Cardiac muscle cell (in vitro differentiated cells and primary cell): ENCODE measurements at regions not wholly inside any gene's neighbourhood (a gene's known extent, or its start where the extent isn't known, plus 50 kb on each side); places are given as distances from the start of the nearest gene placed in this dataset.

Source experiments
- DNase-seq, 2 donors: peaks; one replicate each; pipeline versions ENCODE4 v3.0.0 to v3.0.0-alpha.2; 2010 to 2017; ENCODE audit warnings: low read depth in 1 of 2, low spot score in 1 of 2
- H3K27ac ChIP-seq: fragments of 200-600 bp; sonication (generic); 2 replicates; pipeline ENCODE4 v1.5.1; 2016
- H3K27me3 ChIP-seq: fragments of 200-600 bp; sonication (generic); 2 replicates; pipeline ENCODE4 v1.6.0; 2016; ENCODE audit warnings: control low read depth
- H3K36me3 ChIP-seq: fragments of 200-600 bp; sonication (generic); 2 replicates; pipeline ENCODE4 v1.5.1; 2016; ENCODE audit warnings: control low read depth
- H3K4me1 ChIP-seq: fragments of 200-600 bp; sonication (generic); 2 replicates; pipeline ENCODE4 v1.8.1; 2017; ENCODE audit warnings: low read depth, mild to moderate bottlenecking, mixed run types
- H3K4me3 ChIP-seq: fragments of 200-600 bp; sonication (generic); 2 replicates; pipeline ENCODE4 v1.5.1; 2016; ENCODE audit warnings: mild to moderate bottlenecking
- H3K9me3 ChIP-seq: fragments of 200-600 bp; sonication (generic); 2 replicates; pipeline ENCODE4 v1.5.1; 2017; ENCODE audit warnings: low read depth, mild to moderate bottlenecking, control low read depth
- CTCF ChIP-seq: IDR thresholded peaks from 2 replicates; pipeline ENCODE4 v1.5.1; 2012; ENCODE audit warnings: low read depth, mild to moderate bottlenecking, low read length

DNA sequence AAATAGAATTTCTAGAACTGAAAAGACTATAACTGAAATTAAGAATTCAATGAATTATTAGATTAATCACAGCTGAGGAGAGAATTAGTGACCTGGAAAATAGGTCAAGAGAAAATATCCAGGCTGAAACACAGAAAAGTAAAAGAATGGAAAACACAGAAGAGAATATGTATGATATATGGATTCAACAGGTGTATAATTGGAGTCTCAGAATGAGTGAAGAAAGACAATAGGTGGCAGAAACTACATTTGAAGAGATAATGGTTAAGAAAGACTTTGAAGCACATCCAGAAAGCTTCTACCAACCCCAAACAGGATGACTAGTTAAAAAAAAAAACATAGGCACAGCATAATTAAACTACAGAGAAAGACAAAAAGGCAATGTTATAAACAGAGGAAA is 196.2 kb upstream of the ASCC3 start:
- H3K9me3 ChIP-seq: no peaks in the 10 kb centered on the region
- DNase-seq: no peak
- no peaks in the 10 kb centered on the region for H3K27me3 ChIP-seq
- no peak overlapping the region for H3K27ac ChIP-seq
- H3K4me1 ChIP-seq: no peaks in the 10 kb centered on the region
- no peaks in the 10 kb centered on the region for H3K36me3 ChIP-seq
- no peak overlapping the region for H3K4me3 ChIP-seq
- no peak for TF ChIP-seq CTCF

GRCh38 chr6:101079696-101080270 is 198.7 kb upstream of the ASCC3 start:
- no peak for TF ChIP-seq CTCF
- no peak overlapping the region for H3K4me3 ChIP-seq
- H3K27ac ChIP-seq: no peak overlapping the region

DNA sequence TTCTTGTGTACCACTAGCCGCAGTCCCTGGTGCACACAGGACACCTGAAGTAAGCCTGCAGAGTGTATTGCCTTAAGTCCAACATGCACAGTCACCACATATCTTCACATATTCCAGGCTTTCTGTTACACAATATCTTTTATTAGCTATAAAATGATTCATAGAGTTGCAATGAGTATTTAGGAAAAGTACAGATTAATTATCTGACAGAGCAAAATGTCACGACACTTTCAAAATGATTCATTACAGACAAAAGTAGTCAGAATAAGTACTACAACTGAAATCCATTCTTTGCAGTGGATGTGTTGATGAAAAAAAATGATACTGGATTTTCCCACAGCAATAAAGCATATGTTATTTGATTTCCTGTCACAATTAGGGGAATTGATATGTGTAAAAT is 199.5 kb upstream of the ASCC3 start:
- Histone ChIP-seq H3K9me3 (no peaks in the 10 kb centered on the region), H3K27me3 (no peaks in the 10 kb centered on the region), H3K4me1 (no peaks in the 10 kb centered on the region), H3K27ac (no peak overlapping the region), H3K4me3 (no peak overlapping the region), H3K36me3 (no peaks in the 10 kb centered on the region)
- no peak for TF ChIP-seq CTCF
- peak in 1 of 2 donors; percentile 65 for DNase-seq

More at GRCh38 chr6:101079696-101080270, 198.7 kb upstream of the ASCC3 start:
- Histone ChIP-seq H3K4me1 (no peaks in the 10 kb centered on the region), H3K27me3 (no peaks in the 10 kb centered on the region), H3K9me3 (no peaks in the 10 kb centered on the region), H3K36me3 (no peaks in the 10 kb centered on the region)
- DNase-seq: no peak

DNA sequence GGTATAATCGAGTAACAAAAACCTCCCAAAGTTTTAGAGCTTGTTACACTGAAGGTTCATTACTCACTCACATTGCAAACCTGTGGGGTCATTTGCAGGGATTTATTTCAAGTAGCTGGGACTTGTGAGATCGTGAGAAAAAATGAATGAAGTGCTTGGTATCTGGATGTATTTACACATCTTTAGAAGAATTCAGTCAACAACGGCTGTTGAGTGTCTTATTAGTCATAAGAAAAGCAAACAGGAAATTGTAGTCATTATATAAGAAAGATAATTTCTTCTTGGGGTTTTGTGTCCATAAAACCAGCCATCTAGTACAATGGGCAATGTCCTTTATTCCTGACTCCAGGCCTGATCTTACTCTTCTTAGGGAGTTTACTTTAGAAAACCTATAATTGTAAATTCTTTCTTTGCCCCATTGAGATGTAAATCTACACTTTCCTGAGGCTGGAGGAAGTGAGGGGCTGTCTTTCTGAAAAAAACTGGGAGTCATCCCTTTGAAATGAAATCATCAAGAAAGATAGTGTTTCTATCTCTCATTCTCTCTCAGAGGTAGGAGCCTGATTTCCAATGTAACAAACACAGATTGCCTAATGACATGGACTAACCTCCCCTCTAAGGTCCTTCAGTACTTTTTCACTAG is 202.5 kb upstream of the ASCC3 start:
- peak in 1 of 2 donors; percentile 77 for DNase-seq
- Histone ChIP-seq H3K27ac (no peak overlapping the region), H3K4me3 (no peak overlapping the region), H3K4me1 (no peaks in the 10 kb centered on the region), H3K36me3 (no peaks in the 10 kb centered on the region), H3K9me3 (no peaks in the 10 kb centered on the region), H3K27me3 (no peaks in the 10 kb centered on the region)
- TF ChIP-seq CTCF: no peak

DNA sequence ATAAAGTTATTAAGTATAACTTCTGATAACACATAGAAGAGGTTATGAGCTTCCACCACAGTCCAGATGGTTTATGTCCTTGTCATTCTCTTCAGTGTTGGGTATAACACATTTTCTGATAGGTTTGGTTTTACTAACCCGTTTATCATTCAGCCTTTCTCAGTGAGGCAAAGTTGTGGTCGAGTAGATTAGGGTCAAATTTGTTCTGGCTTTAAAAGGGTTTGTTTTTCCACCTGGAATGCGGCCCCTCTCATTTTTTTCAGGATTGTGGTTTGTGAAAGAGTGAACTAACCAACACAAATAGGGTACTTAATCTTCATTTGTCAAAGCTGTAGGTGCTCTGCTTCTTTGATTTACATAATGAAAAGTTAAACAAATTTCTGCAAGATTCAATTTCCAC is 204.2 kb upstream of the ASCC3 start:
- no peaks in the 10 kb centered on the region for H3K4me1 ChIP-seq
- H3K9me3 ChIP-seq: no peaks in the 10 kb centered on the region
- H3K27ac ChIP-seq: no peak overlapping the region
- no peaks in the 10 kb centered on the region for H3K27me3 ChIP-seq
- DNase-seq: peak in 1 of 2 donors; percentile 82
- no peak for TF ChIP-seq CTCF
- H3K4me3 ChIP-seq: no peak overlapping the region
- no peaks in the 10 kb centered on the region for H3K36me3 ChIP-seq
